ENCODE measurements at regions not wholly inside any gene's neighbourhood (a gene's known extent, or its start where the extent isn't known, plus 50 kb on each side); places are given as distances from the start of the nearest gene placed in this dataset.

DNA sequence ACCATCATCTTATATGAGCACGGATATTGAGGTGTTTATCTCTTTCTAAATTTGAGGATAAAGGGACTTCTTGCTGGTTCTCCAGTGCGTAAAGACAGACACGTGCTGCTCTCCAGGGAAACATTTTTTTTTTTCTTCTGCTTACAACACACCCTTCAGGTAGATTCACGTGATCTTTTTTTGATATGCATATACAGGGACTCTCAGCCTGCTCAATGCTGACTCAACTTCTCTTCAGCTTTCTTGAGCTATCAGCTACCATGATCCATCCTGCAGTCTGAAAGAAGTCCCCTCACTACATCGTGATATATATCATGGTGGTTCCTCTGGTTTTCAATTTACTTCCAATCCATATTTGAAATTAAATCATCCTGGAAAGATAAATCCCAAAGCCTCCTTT, 87.1 kb upstream of the SLITRK3 start:
- FAIRE-seq (no peak), DNase-seq (ENCODE audit: insufficient read length, low spot score) (no peak)

DNA sequence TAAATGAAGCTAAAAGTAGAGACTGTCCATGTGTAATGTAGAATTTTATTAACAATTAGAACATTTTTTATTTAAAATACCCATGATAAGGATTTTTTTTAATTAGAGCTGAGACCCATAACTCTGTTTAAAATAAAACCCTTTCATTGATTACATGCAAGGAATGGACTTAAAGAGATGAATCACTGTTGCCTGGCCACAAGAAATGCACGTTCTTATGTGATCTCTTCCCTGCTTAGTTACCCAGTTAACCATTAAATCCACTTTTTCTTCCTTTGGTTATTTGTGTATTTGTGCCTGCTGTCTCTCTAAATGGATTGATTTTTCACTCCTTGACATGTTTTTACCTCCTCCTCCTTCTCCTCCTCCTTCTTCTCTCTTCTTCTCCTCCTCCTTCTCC, 83.3 kb upstream of the SLITRK3 start:
- FAIRE-seq (no peak), DNase-seq (ENCODE audit: insufficient read length, low spot score) (no peak)

DNA sequence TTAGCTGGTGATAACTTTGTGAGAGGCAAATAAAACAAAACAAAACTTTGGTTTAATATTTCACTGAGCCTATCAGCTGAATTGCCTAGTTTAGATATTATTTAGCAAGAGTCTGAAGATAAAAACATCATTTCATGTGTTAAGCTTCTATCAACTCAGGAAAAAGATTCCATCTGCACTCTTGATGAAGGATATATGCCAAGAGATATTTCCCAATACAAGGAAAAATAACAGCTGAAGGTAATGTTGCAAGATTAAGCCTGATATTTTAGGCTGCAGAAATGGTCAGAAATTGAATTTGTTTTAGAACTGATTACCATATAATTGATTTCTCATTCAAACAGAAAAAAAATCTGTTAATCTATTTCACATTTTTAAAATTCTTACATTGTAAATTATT, 77.2 kb upstream of the SLITRK3 start:
- DNase-seq (ENCODE audit: insufficient read length, low spot score) (no peak), FAIRE-seq (no peak)

DNA sequence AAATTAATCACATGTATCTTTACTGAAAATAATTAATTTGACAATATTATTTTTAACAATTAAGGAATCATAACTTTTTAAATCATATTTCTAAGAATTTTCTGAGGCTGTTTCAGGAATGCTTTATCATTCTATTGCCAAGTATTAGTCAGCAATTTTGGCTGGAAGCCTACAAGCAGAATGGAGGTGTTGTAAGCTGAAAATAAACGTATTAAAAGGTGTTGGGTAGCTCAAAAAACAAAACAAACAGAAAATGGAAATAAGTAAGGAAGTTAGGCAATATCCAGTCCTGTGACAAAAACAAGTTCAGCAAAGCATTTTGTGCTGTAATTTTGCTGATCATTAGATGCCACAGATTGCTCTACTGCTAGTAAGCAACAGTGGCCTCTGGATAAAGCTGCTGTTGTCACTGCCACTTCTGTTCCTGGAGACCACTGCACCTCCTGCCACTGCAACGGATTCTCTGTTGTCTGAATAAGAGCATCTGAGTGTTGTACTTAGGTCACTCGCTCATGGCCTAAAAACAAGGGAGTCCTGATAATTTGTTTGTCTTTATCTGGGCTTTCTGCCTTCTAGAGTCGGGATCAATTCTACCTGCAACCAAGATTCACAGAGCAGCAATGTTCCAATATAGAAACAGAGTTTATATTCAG, 63.5 kb upstream of the SLITRK3 start:
- DNase-seq (ENCODE audit: insufficient read length, low spot score), result no peak

DNA sequence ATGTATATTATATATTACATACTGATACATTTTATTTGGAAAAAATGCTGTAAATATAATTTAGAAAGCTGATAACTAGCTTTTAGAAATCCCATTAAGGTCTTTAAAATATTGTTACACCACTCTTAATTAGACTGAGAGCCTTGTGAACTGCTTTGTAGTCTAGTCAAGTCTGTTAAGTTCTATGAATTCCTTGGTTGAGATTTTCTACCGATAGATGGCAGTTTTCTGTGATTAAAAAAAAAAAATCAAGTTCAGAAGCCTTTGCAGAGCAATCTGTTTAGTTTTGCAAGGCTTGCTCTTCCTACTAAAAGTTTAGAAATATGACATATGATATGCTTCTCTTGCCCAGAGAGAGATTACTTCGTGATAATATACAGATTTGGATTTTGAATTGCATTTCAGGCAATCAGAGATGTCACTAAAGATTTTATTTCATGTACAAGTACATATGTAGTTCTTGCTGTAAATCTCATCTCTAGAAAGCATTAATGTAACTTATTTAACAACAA, 60.4 kb upstream of the SLITRK3 start:
- DNase-seq (ENCODE audit: insufficient read length, low spot score), result no peak
- FAIRE-seq, result no peak

More for the DNA sequence above, 63.5 kb upstream of the SLITRK3 start:
- FAIRE-seq, result no peak

DNA sequence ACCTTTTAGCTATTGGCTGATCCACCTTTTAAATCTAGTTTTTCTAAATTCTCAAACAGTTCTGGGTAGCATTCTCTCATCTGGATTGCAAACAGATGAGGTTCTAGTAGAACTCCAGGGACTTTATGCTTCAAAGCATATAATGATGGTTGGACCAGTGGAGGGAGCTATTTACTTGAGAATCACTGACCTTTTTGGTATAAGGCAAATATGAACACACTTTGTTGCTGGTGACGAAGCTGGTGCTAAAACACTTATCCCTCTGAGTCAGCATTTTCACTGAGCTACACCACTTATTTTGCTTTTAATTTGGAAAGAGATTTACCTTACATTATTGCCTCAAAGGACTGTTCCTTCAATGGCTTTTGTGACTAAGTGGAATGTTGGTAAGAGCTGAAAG, 58.6 kb upstream of the SLITRK3 start:
- DNase-seq (ENCODE audit: insufficient read length, low spot score), result peak; percentile 27
- no peak for FAIRE-seq

All from HTR-8/SVneo (cell line).